ENCODE measurements at regions not wholly inside any gene's neighbourhood (a gene's known extent, or its start where the extent isn't known, plus 50 kb on each side); places are given as distances from the start of the nearest gene placed in this dataset.

GRCh38 chr3:59540696-59541095 is 490.9 kb upstream of the CFAP20DC start:
- TF ChIP-seq GATA3 (IDR thresholded peaks at IDR 0.05; ENCODE audit: low read depth, low read length) (no peak), GATA2 (IDR thresholded peaks at IDR 0.05; ENCODE audit: low read depth, low read length) (no peak)

Measured in SH-SY5Y (cell line).